ENCODE measurements at regions not wholly inside any gene's neighbourhood (a gene's known extent, or its start where the extent isn't known, plus 50 kb on each side); places are given as distances from the start of the nearest gene placed in this dataset.
"Not testable (repeated sequence)": the region's sequence is repeated elsewhere in the genome, so short reads cannot be mapped to it uniquely, and the experiment has no call there.

- DNase-seq (ENCODE audit: low read depth in 4 of 4, low spot score in 1 of 4): no peak
These were observed 695.4 kb upstream of the HS3ST1 start for GRCh38 chr4:12124138-12124537.

GRCh38 chr4:12123707-12124106 lies 695.0 kb upstream of the HS3ST1 start:
- no peak for DNase-seq (ENCODE audit: low read depth in 4 of 4, low spot score in 1 of 4)

- DNase-seq (ENCODE audit: low read depth in 4 of 4, low spot score in 1 of 4): no peak
These were observed 693.6 kb upstream of the HS3ST1 start for GRCh38 chr4:12122316-12122715.

GRCh38 chr4:12120968-12121367 lies 692.3 kb upstream of the HS3ST1 start:
- DNase-seq (ENCODE audit: low read depth in 4 of 4, low spot score in 1 of 4): no peak

- DNase-seq (ENCODE audit: low read depth in 4 of 4, low spot score in 1 of 4): no peak
These were observed 690.0 kb upstream of the HS3ST1 start for GRCh38 chr4:12118651-12119213.

GRCh38 chr4:12116009-12116552 lies 687.4 kb upstream of the HS3ST1 start:
- DNase-seq (ENCODE audit: low read depth in 4 of 4, low spot score in 1 of 4): no peak

GRCh38 chr4:12110627-12111026 lies 681.9 kb upstream of the HS3ST1 start:
- DNase-seq (ENCODE audit: low read depth in 4 of 4, low spot score in 1 of 4): no peak

- not testable (repeated sequence) for DNase-seq (ENCODE audit: low read depth in 4 of 4, low spot score in 1 of 4)
These were observed 680.4 kb upstream of the HS3ST1 start for GRCh38 chr4:12109056-12109455.

- no peak for DNase-seq (ENCODE audit: low read depth in 4 of 4, low spot score in 1 of 4)
These were observed 676.8 kb upstream of the HS3ST1 start for GRCh38 chr4:12105519-12105918.

GRCh38 chr4:12089920-12090319 lies 661.2 kb upstream of the HS3ST1 start:
- not testable (repeated sequence) for DNase-seq (ENCODE audit: low read depth in 4 of 4, low spot score in 1 of 4)

GRCh38 chr4:12084690-12085089 lies 656.0 kb upstream of the HS3ST1 start:
- DNase-seq (ENCODE audit: low read depth in 4 of 4, low spot score in 1 of 4): no peak

GRCh38 chr4:12071316-12071715 lies 642.6 kb upstream of the HS3ST1 start:
- no peak for DNase-seq (ENCODE audit: low read depth in 4 of 4, low spot score in 1 of 4)

GRCh38 chr4:12053966-12054365 lies 625.3 kb upstream of the HS3ST1 start:
- no peak for DNase-seq (ENCODE audit: low read depth in 4 of 4, low spot score in 1 of 4)

- no peak for DNase-seq (ENCODE audit: low read depth in 4 of 4, low spot score in 1 of 4)
These were observed 624.9 kb upstream of the HS3ST1 start for GRCh38 chr4:12053556-12053955.

GRCh38 chr4:12050357-12050756 lies 621.7 kb upstream of the HS3ST1 start:
- no peak for DNase-seq (ENCODE audit: low read depth in 4 of 4, low spot score in 1 of 4)

- DNase-seq (ENCODE audit: low read depth in 4 of 4, low spot score in 1 of 4): no peak
These were observed 614.1 kb upstream of the HS3ST1 start for GRCh38 chr4:12042818-12043217.

- DNase-seq (ENCODE audit: low read depth in 4 of 4, low spot score in 1 of 4): no peak
These were observed 613.1 kb upstream of the HS3ST1 start for GRCh38 chr4:12041828-12042227.

- no peak for DNase-seq (ENCODE audit: low read depth in 4 of 4, low spot score in 1 of 4)
These were observed 607.8 kb upstream of the HS3ST1 start for GRCh38 chr4:12036450-12036849.

- no peak for DNase-seq (ENCODE audit: low read depth in 4 of 4, low spot score in 1 of 4)
These were observed 599.6 kb upstream of the HS3ST1 start for GRCh38 chr4:12028258-12028657.

- no peak for DNase-seq (ENCODE audit: low read depth in 4 of 4, low spot score in 1 of 4)
These were observed 593.7 kb upstream of the HS3ST1 start for GRCh38 chr4:12022409-12022808.

- DNase-seq (ENCODE audit: low read depth in 4 of 4, low spot score in 1 of 4): no peak
These were observed 588.0 kb upstream of the HS3ST1 start for GRCh38 chr4:12016729-12017128.

GRCh38 chr4:12005471-12005870 lies 576.8 kb upstream of the HS3ST1 start:
- DNase-seq (ENCODE audit: low read depth in 4 of 4, low spot score in 1 of 4): no peak

GRCh38 chr4:11996581-11996980 lies 567.9 kb upstream of the HS3ST1 start:
- DNase-seq (ENCODE audit: low read depth in 4 of 4, low spot score in 1 of 4): not testable (repeated sequence)
